ENCODE measurements at regions not wholly inside any gene's neighbourhood (a gene's known extent, or its start where the extent isn't known, plus 50 kb on each side); places are given as distances from the start of the nearest gene placed in this dataset.
"Not testable (repeated sequence)": the region's sequence is repeated elsewhere in the genome, so short reads cannot be mapped to it uniquely, and the experiment has no call there.

DNA sequence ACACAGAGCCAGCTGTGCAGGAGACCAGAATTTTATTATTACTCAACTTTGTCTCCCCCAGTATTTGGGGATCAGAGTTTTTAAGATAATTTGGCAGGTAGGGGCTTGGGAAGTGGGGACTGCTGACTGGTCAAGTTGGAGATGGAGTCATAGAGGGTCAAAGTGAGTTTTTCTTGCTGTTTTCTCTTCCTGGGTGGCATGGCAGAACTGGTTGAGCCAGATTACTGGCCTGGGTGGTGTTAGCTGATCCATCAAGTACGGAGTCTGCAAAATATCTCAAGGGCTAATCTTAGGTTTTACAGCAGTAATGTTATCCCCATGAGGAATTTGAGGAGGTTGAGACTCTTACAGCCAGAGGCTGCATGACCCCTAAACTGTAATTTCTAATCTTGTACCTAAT, 153.5 kb downstream of the OR4C45 start:
- DNase-seq (ENCODE audit: low read depth), result no peak
- TF ChIP-seq, protein P1, sequence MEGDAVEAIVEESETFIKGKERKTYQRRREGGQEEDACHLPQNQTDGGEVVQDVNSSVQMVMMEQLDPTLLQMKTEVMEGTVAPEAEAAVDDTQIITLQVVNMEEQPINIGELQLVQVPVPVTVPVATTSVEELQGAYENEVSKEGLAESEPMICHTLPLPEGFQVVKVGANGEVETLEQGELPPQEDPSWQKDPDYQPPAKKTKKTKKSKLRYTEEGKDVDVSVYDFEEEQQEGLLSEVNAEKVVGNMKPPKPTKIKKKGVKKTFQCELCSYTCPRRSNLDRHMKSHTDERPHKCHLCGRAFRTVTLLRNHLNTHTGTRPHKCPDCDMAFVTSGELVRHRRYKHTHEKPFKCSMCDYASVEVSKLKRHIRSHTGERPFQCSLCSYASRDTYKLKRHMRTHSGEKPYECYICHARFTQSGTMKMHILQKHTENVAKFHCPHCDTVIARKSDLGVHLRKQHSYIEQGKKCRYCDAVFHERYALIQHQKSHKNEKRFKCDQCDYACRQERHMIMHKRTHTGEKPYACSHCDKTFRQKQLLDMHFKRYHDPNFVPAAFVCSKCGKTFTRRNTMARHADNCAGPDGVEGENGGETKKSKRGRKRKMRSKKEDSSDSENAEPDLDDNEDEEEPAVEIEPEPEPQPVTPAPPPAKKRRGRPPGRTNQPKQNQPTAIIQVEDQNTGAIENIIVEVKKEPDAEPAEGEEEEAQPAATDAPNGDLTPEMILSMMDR (IDR thresholded peaks at IDR 0.05; ENCODE audit: insufficient read depth, low read length), result no peak
- no peak overlapping the region for H3K4me3 ChIP-seq (ENCODE audit: low read depth, low read length)

- TF ChIP-seq, protein P1 (IDR thresholded peaks at IDR 0.05; ENCODE audit: insufficient read depth, low read length), result no peak
- no peak for DNase-seq (ENCODE audit: low read depth)
- H3K4me3 ChIP-seq (ENCODE audit: low read depth, low read length), result no peak overlapping the region
Measured at GRCh38 chr11:50187220-50187619, 154.5 kb downstream of the OR4C45 start.

GRCh38 chr11:50188040-50188439, 155.4 kb downstream of the OR4C45 start:
- DNase-seq (ENCODE audit: low read depth), result no peak
- TF ChIP-seq, protein P1 (IDR thresholded peaks at IDR 0.05; ENCODE audit: insufficient read depth, low read length), result no peak
- H3K4me3 ChIP-seq (ENCODE audit: low read depth, low read length), result no peak overlapping the region

- H3K4me3 ChIP-seq (ENCODE audit: low read depth, low read length), result no peak overlapping the region
- TF ChIP-seq, protein P1 (IDR thresholded peaks at IDR 0.05; ENCODE audit: insufficient read depth, low read length), result no peak
- no peak for DNase-seq (ENCODE audit: low read depth)
Measured at GRCh38 chr11:50192743-50193142, 160.1 kb downstream of the OR4C45 start.

- H3K4me3 ChIP-seq (ENCODE audit: low read depth, low read length), result no peak overlapping the region
- DNase-seq (ENCODE audit: low read depth), result no peak
- TF ChIP-seq, protein P1 (IDR thresholded peaks at IDR 0.05; ENCODE audit: insufficient read depth, low read length), result no peak
Measured at GRCh38 chr11:50214376-50214775, 181.7 kb downstream of the OR4C45 start.

- TF ChIP-seq, protein P1 (IDR thresholded peaks at IDR 0.05; ENCODE audit: insufficient read depth, low read length), result no peak
- DNase-seq (ENCODE audit: low read depth), result no peak
- H3K4me3 ChIP-seq (ENCODE audit: low read depth, low read length), result no peak overlapping the region
Measured at GRCh38 chr11:50220651-50221050, 188.0 kb downstream of the OR4C45 start.

GRCh38 chr11:50238368-50238767, 205.7 kb downstream of the OR4C45 start:
- DNase-seq (ENCODE audit: low read depth), result not testable (repeated sequence)

More at GRCh38 chr11:50238368-50238767, 205.7 kb downstream of the OR4C45 start:
- not testable (repeated sequence) for H3K4me3 ChIP-seq (ENCODE audit: low read depth, low read length)

Measured in fibroblast of the aortic adventitia (primary cell).